ENCODE measurements at regions not wholly inside any gene's neighbourhood (a gene's known extent, or its start where the extent isn't known, plus 50 kb on each side); places are given as distances from the start of the nearest gene placed in this dataset.
"Not testable (repeated sequence)": the region's sequence is repeated elsewhere in the genome, so short reads cannot be mapped to it uniquely, and the experiment has no call there.

DNA sequence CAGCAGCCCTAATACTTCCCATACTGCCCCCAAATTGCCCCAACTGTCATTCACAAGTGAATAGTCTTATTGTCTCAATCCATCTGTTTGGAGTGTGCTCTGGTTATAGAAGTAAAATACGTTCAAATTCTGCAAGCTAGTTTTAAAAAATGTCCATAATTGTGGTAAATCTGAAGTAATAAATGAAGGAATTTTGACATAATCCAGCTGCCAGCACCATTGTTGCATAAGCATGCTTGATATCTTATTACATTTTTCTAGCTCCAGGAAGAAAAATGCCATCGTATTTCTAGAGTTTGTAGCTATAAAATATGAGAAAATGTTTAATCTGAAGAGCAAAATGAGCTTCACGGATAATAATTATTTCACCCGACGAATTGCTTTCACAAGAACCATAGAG, 664.7 kb downstream of the RFPL4B start:
- in situ Hi-C loops (cut with HindIII; ENCODE audit: low sequenced_read_pairs): no loop called here

DNA sequence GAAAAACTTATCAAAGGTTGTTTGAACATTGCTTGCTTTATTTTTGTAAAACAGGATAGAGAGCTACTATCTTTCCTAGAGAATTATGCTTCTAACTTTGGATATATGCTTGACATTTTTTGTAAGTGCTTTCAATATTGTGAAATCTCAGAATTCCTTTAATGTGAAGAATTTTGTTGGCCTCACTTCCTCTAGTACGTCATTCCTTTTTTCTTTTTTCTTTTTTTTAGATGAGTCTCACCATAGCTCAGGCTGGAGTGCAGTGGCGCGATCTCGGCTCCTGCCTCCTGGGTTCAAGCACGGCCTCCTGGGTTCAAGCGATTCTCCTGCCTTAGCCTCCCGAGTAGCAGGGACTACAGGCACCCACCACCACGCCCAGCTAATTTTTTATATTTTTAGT, 668.1 kb downstream of the RFPL4B start:
- in situ Hi-C loops (cut with HindIII; ENCODE audit: low sequenced_read_pairs): no loop called here

DNA sequence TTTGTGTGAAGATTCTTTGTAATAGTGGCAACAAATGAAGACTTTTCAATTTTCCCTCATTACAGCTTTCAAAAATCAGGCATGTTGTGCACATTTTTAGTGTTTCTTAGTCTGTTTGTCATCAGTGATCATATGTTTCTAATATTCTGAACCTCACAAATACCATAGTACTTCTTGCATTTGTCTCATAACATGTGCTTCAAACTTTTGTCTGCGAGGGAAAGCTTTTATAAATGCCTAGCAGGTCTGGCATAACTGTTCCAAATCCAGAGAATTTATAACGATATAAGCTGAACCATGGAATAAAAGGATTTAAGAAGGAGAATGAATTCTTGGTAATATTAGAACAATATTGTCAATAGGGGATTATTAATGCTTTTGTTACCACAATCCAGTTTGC, 670.2 kb downstream of the RFPL4B start:
- in situ Hi-C loops (cut with HindIII; ENCODE audit: low sequenced_read_pairs): no loop called here

DNA sequence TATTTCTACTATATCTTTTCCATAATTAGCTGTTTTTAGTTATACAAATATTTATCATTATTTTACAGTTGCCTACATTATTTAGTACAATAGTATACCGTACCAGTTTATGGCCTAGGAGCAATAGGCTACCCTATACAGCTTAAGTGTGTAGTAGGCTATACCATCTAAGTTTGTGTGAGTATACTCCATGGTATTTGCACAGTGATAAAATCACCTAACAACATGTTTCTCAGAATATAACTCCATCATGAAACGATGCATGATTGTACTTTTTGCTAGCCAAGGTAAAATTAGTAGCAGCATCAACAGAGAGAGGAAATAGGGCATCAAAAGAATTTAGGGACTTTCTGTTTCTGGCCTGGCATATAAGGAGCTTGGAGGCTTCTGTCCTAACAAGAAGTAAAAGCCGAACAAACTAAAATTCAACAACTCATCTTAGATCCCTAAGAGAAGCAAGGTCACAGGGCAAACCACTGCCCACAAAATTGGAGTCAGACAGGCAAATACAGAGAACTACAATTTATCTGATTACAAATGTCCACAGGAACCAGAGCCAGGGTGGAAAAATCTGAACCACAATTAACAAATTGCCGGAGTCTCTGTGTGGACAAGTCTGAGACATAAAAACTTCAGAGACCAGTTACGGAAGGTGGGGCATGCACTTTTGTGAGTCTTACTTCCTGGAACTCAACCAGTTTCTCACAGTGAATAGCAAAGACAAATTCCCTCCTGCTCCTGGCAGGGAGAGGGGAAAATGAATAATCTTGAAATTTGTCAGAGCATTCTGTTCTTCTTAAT, 671.4 kb downstream of the RFPL4B start:
- in situ Hi-C loops (cut with HindIII; ENCODE audit: low sequenced_read_pairs): no loop called here

DNA sequence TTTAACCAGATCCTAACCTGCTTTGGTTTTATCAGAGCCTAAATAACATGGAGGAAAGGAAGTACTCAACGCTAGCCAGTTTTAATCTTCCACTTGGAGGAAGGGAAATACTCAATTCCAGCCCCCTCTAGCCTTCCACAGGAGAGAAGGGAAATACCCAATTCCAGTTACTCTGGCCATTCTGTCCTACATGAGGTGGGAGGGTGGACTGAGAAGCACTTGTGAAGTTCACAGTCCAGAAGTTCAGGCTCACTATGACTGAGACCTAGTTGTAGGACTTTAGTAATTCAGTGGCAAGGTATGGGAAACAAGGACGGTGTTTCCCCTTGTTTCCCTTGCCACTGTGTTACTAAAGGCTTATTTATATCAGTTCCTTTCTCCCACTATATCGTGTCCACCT, 672.0 kb downstream of the RFPL4B start:
- in situ Hi-C loops (cut with HindIII; ENCODE audit: low sequenced_read_pairs): no loop called here

DNA sequence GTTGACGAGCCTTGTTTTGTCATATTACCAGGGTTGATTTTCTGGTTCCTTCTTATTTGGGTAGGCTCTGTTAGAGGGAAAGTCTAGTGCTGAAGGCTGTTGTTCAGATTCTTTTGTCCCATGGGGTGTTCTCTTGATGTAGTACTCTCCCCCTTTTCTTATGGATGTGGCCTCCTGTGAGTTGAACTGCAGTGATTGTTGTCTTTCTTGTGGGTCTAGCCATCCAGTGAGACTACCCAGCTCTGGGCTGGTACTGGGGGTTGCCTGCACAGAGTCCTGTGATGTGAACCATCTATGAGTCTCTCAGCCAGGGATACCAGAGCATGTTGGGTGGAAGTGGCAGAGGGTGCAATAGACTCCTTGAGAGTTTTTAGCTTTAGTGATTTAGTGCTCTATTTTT, 680.6 kb downstream of the RFPL4B start:
- in situ Hi-C loops (cut with HindIII; ENCODE audit: low sequenced_read_pairs): no loop called here

DNA sequence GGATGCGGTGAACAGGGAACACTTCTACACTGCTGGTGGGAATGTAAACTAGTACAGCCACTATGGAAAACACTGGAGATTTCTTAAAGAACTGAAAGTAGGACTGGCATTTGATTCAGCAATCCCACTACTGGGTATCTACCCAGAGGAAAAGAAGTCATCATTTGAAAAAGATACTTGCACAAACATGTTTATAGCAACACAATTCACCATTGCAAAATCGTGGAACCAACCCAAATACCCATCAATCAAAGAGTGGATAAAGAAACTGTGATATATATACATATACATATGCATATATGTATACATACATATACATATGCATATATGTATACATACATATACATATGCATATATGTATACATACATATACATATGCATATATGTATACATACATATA, 682.0 kb downstream of the RFPL4B start:
- in situ Hi-C loops (cut with HindIII; ENCODE audit: low sequenced_read_pairs): not testable (repeated sequence)

DNA sequence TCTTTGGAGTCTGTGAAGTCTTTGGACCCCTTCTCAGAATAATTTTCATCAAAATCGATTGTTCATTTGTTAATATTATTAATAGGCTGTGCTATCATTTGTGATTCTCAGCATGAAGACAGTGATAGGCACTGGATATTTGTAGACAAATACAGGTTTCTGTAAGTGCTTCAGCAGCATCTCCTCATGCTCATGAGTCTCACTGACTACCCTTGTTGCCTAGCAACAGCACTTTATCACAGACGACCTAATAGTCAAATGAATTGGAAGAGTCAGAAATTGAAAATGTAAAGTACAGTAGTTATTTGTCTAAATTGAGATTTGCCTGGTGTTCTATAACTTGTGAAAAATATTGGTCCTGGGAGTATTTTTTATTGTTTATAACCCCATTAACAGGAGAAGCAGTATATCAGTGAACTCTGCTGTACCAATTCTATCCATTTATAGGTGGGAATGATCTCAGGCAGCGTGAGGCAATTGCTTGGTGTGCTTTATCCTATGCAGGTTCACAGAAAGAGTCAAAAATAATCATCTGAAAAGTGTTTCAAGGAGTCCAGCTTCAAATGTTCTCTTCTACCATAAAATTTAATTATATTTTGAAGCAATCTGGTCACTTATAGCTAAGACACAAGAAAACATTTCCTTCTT, 684.6 kb downstream of the RFPL4B start:
- in situ Hi-C loops (cut with HindIII; ENCODE audit: low sequenced_read_pairs): no loop called here

DNA sequence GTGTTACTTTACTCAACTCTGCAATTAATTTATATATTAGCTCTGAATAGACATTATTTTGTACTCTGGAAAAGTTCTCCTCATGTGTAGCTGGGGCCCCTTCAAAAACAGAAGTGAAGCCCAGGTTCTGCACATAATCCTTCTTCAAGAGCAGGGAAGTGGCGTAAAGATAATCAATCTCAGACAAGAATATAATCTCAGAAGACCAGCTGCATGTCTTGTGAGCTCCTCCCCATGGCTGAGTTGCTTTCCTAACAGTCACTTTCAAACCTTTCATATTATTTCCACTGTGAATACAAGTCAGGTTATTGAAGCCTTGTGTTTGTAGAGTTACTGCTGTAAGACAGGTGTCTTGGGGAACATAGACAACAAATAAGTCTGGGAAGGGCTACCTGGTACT, 691.9 kb downstream of the RFPL4B start:
- in situ Hi-C loops (cut with HindIII; ENCODE audit: low sequenced_read_pairs): no loop called here

DNA sequence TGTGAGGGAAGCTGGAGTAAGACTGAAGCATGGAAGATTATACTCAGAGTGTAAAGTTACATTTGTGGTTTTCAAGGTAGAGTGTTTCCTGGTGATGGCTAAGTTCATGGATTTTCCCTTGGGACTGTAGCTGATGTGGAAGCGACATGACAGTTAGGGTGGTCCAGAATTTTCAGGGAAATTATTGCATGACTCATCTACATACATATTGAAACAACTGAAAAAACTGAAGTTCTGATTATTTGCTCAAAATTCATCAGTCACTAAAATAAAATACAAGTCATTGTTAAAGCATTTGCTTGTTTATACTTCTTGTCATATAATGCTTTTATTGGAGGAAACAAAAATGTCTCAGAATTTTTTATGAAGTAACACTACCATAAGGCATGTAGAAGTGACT, 700.0 kb downstream of the RFPL4B start:
- in situ Hi-C loops (cut with HindIII; ENCODE audit: low sequenced_read_pairs): no loop called here

DNA sequence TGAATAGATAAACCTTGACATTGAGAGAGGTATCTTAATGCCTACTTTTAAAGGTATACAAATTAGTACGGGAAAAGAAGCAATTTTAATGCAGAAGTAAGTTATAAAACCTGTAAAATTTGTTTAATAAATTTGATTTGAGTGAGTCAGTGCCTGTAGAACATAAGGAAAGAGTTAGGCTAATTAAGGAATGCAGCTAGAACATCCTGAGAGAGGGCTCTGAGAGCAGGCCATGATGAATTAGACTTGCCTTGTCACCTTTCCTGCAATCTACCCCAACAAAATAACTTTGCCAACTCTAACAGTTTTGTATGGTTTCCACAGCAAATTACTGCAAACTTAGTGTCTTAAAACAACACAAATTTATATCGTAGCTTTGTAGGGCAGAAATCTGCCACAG, 700.8 kb downstream of the RFPL4B start:
- in situ Hi-C loops (cut with HindIII; ENCODE audit: low sequenced_read_pairs): no loop called here

DNA sequence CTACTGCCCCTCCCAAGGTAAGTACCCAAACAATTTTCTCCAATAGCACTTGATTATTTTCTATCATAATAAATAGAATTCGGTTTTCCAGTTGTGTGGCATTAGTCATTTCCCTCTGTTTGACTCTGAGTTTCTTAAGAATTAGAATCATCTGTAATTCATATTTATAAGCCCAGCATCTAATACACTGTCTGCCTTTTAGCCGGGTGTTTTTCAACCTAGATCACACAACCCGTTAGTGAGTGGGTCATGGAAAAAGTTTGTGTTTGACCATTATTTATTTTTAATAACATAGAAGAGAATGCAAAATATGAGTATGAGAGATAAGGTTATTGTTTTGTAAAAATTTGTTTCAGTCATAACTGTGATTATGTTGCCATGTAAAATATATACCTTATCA, 701.6 kb downstream of the RFPL4B start:
- in situ Hi-C loops (cut with HindIII; ENCODE audit: low sequenced_read_pairs): no loop called here

DNA sequence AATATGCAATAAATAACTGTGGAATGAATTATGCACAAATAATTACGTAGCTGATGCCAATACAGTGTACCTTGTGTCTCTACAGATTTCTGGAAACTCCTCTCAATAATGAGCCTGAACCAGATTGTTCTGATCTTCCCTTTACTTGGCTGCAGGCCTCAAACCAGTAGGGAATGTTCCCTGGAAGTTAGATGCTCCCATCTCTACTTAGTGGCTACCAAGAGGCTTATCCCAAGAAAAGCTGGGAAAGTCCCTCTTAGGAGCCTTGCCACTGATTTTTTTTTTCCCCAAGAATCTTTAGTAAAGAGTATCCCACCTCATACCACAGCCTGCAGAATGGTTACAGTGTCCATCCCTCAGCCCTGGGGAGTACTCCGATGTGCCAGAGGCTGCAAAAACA, 702.1 kb downstream of the RFPL4B start:
- in situ Hi-C loops (cut with HindIII; ENCODE audit: low sequenced_read_pairs): no loop called here

DNA sequence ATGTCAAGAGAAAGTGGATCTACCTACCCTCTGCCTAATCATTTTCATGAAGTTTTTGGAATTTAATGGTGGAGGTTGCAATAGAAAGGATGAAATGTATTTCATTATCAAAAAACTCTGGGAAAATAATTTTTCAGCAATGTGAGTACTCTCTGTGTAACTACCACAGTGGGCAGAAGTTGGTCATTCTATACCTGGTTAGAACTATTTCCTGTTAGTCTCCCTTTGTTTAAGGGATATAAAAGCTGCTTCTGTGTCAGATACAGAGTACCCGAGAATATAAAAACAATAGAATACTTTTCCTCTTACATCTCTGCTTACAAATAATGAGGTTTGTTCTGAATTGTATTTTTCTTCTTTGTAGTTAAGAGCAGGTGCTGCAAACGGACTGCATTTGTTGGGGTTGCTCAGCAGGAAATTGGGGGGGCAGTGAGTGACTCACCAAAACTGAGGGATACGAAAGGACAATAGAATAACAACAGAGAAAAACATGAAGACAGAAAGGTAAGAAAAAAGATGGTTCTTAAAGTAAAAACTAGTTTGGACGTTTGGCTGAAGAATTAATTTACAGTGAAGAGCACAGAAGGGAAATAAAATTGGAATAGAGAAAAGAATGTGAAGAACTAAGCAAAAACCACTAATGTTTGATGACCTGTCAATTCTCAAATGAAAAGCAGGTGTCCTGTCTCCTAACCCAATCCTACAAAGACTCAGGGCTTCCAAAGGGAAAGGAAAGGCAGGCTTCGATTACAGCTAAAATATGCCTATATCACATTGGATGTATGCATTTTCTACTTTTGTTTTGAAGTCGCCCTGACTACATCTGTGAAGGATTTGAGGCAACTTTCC, 703.1 kb downstream of the RFPL4B start:
- in situ Hi-C loops (cut with HindIII; ENCODE audit: low sequenced_read_pairs): no loop called here

DNA sequence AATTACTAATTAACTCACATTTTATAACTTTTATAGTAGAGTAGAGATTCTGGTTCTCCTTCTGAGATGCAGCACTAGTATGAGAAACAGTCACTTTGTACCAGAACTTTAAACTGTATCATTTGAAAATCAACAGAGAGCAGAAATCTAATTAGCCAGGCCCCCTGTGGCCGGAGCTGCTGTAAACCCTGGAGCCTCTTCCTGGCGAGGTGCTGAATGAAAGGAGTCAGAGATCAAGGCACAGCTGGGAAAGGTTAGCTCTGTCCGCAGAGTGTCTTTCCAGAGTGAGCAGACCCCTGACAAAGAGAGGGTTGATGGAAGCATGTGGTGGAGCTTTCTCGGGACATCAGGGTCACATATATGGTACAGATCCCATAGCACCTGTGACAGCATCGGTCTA, 703.8 kb downstream of the RFPL4B start:
- in situ Hi-C loops (cut with HindIII; ENCODE audit: low sequenced_read_pairs): no loop called here

DNA sequence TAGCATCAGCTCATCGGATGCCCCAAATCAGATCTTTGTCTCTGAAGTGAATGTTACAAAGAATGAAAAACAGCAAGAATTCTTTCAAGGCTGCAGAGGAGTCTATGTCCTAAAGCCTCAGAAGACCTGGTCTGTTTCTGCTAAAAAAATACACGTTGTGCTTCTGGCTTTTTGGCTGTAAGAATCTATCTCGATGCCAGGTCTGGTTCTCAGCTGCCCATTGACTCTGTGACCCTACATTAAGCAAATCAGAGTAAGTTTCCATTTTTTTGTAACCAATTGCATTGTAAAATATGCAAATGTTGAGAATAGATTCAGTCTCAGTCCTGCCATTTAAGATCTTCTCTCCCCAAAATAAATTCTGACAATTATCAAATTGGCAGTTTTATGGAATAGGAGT, 705.4 kb downstream of the RFPL4B start:
- in situ Hi-C loops (cut with HindIII; ENCODE audit: low sequenced_read_pairs): no loop called here

DNA sequence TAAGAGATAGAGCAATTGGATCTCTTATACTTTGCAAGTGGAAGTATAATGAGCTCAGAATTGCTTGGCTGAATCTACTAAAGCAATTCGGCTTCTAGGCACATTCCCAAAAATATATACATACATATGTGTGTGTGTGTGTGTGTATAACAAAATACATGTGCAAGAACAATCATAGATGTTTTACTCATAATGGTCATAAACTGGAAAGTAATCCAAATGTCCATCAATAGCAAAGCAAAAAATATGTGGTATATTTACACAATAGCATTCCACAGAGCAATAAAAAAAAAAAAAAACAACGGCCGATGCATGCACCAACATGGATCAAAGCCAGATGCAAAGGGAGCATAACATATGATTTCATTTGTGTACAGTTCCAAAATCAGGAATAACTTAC, 707.9 kb downstream of the RFPL4B start:
- in situ Hi-C loops (cut with HindIII; ENCODE audit: low sequenced_read_pairs): no loop called here

DNA sequence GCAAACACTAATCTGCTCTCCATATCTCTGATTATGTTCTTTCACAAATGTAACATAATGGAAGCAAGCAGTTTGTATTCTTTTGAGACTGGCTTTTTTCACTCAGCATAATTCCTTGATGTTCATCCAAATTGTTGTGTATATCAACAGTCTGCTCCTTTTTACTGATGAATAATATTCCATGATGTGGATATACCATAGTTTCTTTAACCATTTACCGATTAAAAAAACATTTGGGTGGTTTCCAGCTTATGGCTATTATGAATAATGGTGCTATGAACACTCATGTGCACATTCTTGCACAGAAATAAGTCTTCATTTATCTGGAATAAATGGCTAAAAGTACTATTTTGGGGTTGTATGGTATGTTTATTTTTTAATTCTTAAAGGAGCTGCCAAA, 708.9 kb downstream of the RFPL4B start:
- in situ Hi-C loops (cut with HindIII; ENCODE audit: low sequenced_read_pairs): no loop called here

DNA sequence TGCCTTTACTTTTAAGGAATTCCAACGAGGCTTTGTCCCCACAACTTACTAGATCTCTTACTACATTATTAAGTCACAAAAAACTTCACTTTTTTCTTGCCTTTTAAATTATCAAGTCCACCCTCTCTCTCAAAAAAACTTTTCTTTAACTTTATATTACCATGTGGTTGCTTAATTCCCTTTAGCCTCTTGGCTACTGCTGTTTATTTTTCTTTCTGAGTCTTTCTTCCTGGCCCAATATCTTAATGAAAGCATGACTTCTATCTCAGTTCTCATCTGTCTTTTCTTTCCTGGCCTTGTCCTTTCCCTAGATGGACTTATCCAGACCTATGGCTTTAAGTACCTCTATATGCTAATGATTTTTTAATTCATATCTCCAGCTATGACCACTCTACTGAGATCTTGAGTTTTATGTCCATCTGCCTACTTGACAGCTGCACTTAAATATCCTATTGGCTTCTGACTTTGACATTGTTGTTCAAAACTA, 710.5 kb downstream of the RFPL4B start:
- in situ Hi-C loops (cut with HindIII; ENCODE audit: low sequenced_read_pairs): no loop called here

DNA sequence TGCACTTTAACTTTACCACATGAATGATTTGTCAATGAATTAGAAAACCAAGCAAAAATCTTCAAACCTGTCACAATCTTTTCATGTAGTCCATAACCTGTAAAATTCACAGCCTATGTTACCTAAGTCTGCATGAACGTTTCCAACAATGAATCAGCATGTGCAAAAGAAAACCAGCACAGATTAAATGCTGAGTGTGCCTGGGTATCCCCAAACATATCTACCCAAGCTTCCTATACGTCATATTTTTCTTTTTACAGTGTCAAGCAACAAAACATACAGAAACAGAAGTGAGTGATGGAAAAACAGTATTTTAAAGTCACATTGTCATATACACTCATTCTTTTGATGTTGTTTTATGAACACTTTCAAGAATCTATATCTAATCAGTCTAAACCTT, 713.5 kb downstream of the RFPL4B start:
- in situ Hi-C loops (cut with HindIII; ENCODE audit: low sequenced_read_pairs): no loop called here

DNA sequence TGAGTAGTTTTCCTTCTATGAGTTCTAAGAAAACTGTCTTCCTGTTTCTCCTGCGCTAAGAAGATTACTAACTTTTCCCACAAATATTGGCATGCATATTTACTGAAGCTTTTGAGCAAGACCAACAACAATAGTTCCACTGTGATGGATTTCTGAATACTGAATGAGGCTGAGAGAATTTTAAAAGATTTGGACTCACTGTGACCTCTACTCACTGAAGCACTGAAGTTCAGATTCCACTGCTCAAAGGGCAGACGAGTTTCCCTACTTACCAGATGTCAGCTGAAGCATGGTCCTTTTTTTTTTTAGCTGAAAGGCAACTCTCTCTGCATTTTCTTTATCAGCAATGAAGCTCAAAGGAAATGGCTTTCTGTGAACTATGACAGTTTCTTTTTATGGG, 718.5 kb downstream of the RFPL4B start:
- in situ Hi-C loops (cut with HindIII; ENCODE audit: low sequenced_read_pairs): no loop called here

All from endothelial cell of hepatic sinusoid (primary cell).